DMS153 treated with DMSO at 0.1 percent for 48 hours (cell line): ENCODE measurements at regions not wholly inside any gene's neighbourhood (a gene's known extent, or its start where the extent isn't known, plus 50 kb on each side); places are given as distances from the start of the nearest gene placed in this dataset.
"Not testable (repeated sequence)": the region's sequence is repeated elsewhere in the genome, so short reads cannot be mapped to it uniquely, and the experiment has no call there.

ENCODE experiments used
- DNase-seq: peaks from one replicate; lab custom pipeline; 2025; ENCODE audit not compliant: unreplicated experiment; lab: John Stamatoyannopoulos, UW

GRCh38 chr19:56976995-56977906, 136.7 kb upstream of the PEG3 start:
- DNase-seq, result no peak

- no peak for DNase-seq
Observed at GRCh38 chr19:56978023-56978565, 137.6 kb upstream of the PEG3 start.

- not testable (repeated sequence) for DNase-seq
Observed at GRCh38 chr19:56980326-56980725, 139.5 kb upstream of the USP29 start.

- DNase-seq, result no peak
Observed at GRCh38 chr19:56980906-56981305, 138.9 kb upstream of the USP29 start.

- DNase-seq, result not testable (repeated sequence)
Observed at GRCh38 chr19:56981440-56981839, 138.3 kb upstream of the USP29 start.

- DNase-seq, result no peak
Observed at GRCh38 chr19:56983171-56983570, 136.6 kb upstream of the USP29 start.

- DNase-seq, result no peak
Observed at GRCh38 chr19:56983804-56984203, 136.0 kb upstream of the USP29 start.

GRCh38 chr19:56986386-56986785, 133.4 kb upstream of the USP29 start:
- no peak for DNase-seq

- no peak for DNase-seq
Observed at GRCh38 chr19:56987184-56987583, 132.6 kb upstream of the USP29 start.

GRCh38 chr19:56988299-56988698, 131.5 kb upstream of the USP29 start:
- no peak for DNase-seq

- DNase-seq, result no peak
Observed at GRCh38 chr19:56991912-56992311, 127.9 kb upstream of the USP29 start.

- no peak for DNase-seq
Observed at GRCh38 chr19:56993851-56994250, 125.9 kb upstream of the USP29 start.

- DNase-seq, result no peak
Observed at GRCh38 chr19:56994251-56995017, 125.4 kb upstream of the USP29 start.

- no peak for DNase-seq
Observed at GRCh38 chr19:56995303-56995702, 124.5 kb upstream of the USP29 start.

- no peak for DNase-seq
Observed at GRCh38 chr19:57002195-57002601, 117.6 kb upstream of the USP29 start.

- no peak for DNase-seq
Observed at GRCh38 chr19:57002710-57003109, 117.1 kb upstream of the USP29 start.

GRCh38 chr19:57004418-57004817, 115.4 kb upstream of the USP29 start:
- no peak for DNase-seq

GRCh38 chr19:57008432-57008831, 111.4 kb upstream of the USP29 start:
- no peak for DNase-seq

- no peak for DNase-seq
Observed at GRCh38 chr19:57010541-57010940, 109.2 kb upstream of the USP29 start.

- no peak for DNase-seq
Observed at GRCh38 chr19:57016076-57016475, 103.7 kb upstream of the USP29 start.

- no peak for DNase-seq
Observed at GRCh38 chr19:57016491-57016890, 103.3 kb upstream of the USP29 start.

GRCh38 chr19:57025491-57025890, 94.3 kb upstream of the USP29 start:
- DNase-seq, result no peak
